ENCODE measurements at regions not wholly inside any gene's neighbourhood (a gene's known extent, or its start where the extent isn't known, plus 50 kb on each side); places are given as distances from the start of the nearest gene placed in this dataset.

- no peaks in the 10 kb centered on the region for H3K36me3 Mint-ChIP-seq (ENCODE audit: low read depth)
- no peaks in the 10 kb centered on the region for H3K4me1 Mint-ChIP-seq
- DNase-seq: no peak
- POLR2A ChIA-PET: no interaction called here
- no peak overlapping the region for H3K4me3 Mint-ChIP-seq
- CTCF ChIA-PET: no interaction called here
- no peaks in the 10 kb centered on the region for H3K9me3 Mint-ChIP-seq
- no peaks in the 10 kb centered on the region for H3K27me3 Mint-ChIP-seq
- no peak overlapping the region for H3K27ac Mint-ChIP-seq
Observed at GRCh38 chr11:92501066-92501739, 276.6 kb downstream of the FAT3 start.

GRCh38 chr11:92504004-92504403 is 279.4 kb downstream of the FAT3 start:
- no peaks in the 10 kb centered on the region for H3K27me3 Mint-ChIP-seq
- no peak overlapping the region for H3K4me3 Mint-ChIP-seq
- ChIA-PET POLR2A (no interaction called here), CTCF (interaction anchor here (0.8 kb wide), 1 partner anchor 15 kb away, joined by 3 read pairs; no protein-coding TSS in a partner anchor)
- no peaks in the 10 kb centered on the region for H3K9me3 Mint-ChIP-seq
- no peaks in the 10 kb centered on the region for H3K36me3 Mint-ChIP-seq (ENCODE audit: low read depth)
- H3K4me1 Mint-ChIP-seq: no peaks in the 10 kb centered on the region
- no peak overlapping the region for H3K27ac Mint-ChIP-seq
- no peak for DNase-seq

GRCh38 chr11:92504534-92504933 is 279.9 kb downstream of the FAT3 start:
- POLR2A ChIA-PET: no interaction called here

GRCh38 chr11:92505689-92506088 is 281.1 kb downstream of the FAT3 start:
- no peaks in the 10 kb centered on the region for H3K36me3 Mint-ChIP-seq (ENCODE audit: low read depth)
- no peak overlapping the region for H3K4me3 Mint-ChIP-seq
- H3K27ac Mint-ChIP-seq: no peak overlapping the region
- CTCF ChIA-PET: no interaction called here
- no peaks in the 10 kb centered on the region for H3K27me3 Mint-ChIP-seq
- no peak for DNase-seq
- H3K4me1 Mint-ChIP-seq: no peaks in the 10 kb centered on the region
- POLR2A ChIA-PET: no interaction called here
- no peaks in the 10 kb centered on the region for H3K9me3 Mint-ChIP-seq

More at GRCh38 chr11:92504534-92504933, 279.9 kb downstream of the FAT3 start:
- DNase-seq: no peak
- H3K36me3 Mint-ChIP-seq (ENCODE audit: low read depth): no peaks in the 10 kb centered on the region
- no peak overlapping the region for H3K27ac Mint-ChIP-seq
- no peaks in the 10 kb centered on the region for H3K4me1 Mint-ChIP-seq
- CTCF ChIA-PET: interaction anchor here (0.8 kb wide), 1 partner anchor 16 kb away, joined by 3 read pairs; no protein-coding TSS in a partner anchor
- H3K9me3 Mint-ChIP-seq: no peaks in the 10 kb centered on the region
- no peaks in the 10 kb centered on the region for H3K27me3 Mint-ChIP-seq
- H3K4me3 Mint-ChIP-seq: no peak overlapping the region

GRCh38 chr11:92506809-92507336 is 282.3 kb downstream of the FAT3 start:
- no peaks in the 10 kb centered on the region for H3K36me3 Mint-ChIP-seq (ENCODE audit: low read depth)
- DNase-seq: no peak
- no peak overlapping the region for H3K4me3 Mint-ChIP-seq
- H3K27ac Mint-ChIP-seq: no peak overlapping the region
- ChIA-PET CTCF (no interaction called here), POLR2A (no interaction called here)
- no peaks in the 10 kb centered on the region for H3K9me3 Mint-ChIP-seq
- H3K4me1 Mint-ChIP-seq: no peaks in the 10 kb centered on the region
- H3K27me3 Mint-ChIP-seq: no peaks in the 10 kb centered on the region

- H3K4me3 Mint-ChIP-seq: no peak overlapping the region
- no peaks in the 10 kb centered on the region for H3K36me3 Mint-ChIP-seq (ENCODE audit: low read depth)
- ChIA-PET CTCF (no interaction called here), POLR2A (no interaction called here)
- no peak overlapping the region for H3K27ac Mint-ChIP-seq
- H3K4me1 Mint-ChIP-seq: no peaks in the 10 kb centered on the region
- no peaks in the 10 kb centered on the region for H3K9me3 Mint-ChIP-seq
- H3K27me3 Mint-ChIP-seq: no peaks in the 10 kb centered on the region
- DNase-seq: no peak
Observed at GRCh38 chr11:92510591-92510990, 286.0 kb downstream of the FAT3 start.

- H3K27ac Mint-ChIP-seq: no peak overlapping the region
- H3K36me3 Mint-ChIP-seq (ENCODE audit: low read depth): no peaks in the 10 kb centered on the region
- no peak for DNase-seq
- no peaks in the 10 kb centered on the region for H3K27me3 Mint-ChIP-seq
- ChIA-PET POLR2A (no interaction called here), CTCF (no interaction called here)
- no peaks in the 10 kb centered on the region for H3K4me1 Mint-ChIP-seq
- no peak overlapping the region for H3K4me3 Mint-ChIP-seq
- no peaks in the 10 kb centered on the region for H3K9me3 Mint-ChIP-seq
Observed at GRCh38 chr11:92511522-92512203, 287.0 kb downstream of the FAT3 start.

- CTCF ChIA-PET: no interaction called here
- Mint-ChIP-seq H3K4me1 (no peaks in the 10 kb centered on the region), H3K27ac (no peak overlapping the region), H3K36me3 (ENCODE audit: low read depth) (no peaks in the 10 kb centered on the region), H3K4me3 (no peak overlapping the region), H3K9me3 (no peaks in the 10 kb centered on the region), H3K27me3 (no peaks in the 10 kb centered on the region)
- POLR2A ChIA-PET: no interaction called here
- DNase-seq: no peak
Observed at GRCh38 chr11:92512204-92512569, 287.6 kb downstream of the FAT3 start.

GRCh38 chr11:92523611-92524010 is 299.0 kb downstream of the FAT3 start:
- H3K4me1 Mint-ChIP-seq: no peaks in the 10 kb centered on the region
- H3K36me3 Mint-ChIP-seq (ENCODE audit: low read depth): no peaks in the 10 kb centered on the region
- H3K27ac Mint-ChIP-seq: no peak overlapping the region
- no peak overlapping the region for H3K4me3 Mint-ChIP-seq
- ChIA-PET CTCF (no interaction called here), POLR2A (no interaction called here)
- DNase-seq: no peak
- H3K9me3 Mint-ChIP-seq: no peaks in the 10 kb centered on the region
- no peaks in the 10 kb centered on the region for H3K27me3 Mint-ChIP-seq

- H3K27ac Mint-ChIP-seq: no peak overlapping the region
Observed at GRCh38 chr11:92524542-92524941, 299.9 kb downstream of the FAT3 start.

GRCh38 chr11:92527467-92527866 is 302.8 kb downstream of the FAT3 start:
- ChIA-PET CTCF (no interaction called here), POLR2A (no interaction called here)
- DNase-seq: no peak
- Mint-ChIP-seq H3K36me3 (ENCODE audit: low read depth) (no peaks in the 10 kb centered on the region), H3K27me3 (no peaks in the 10 kb centered on the region), H3K4me3 (no peak overlapping the region), H3K9me3 (no peaks in the 10 kb centered on the region), H3K4me1 (no peaks in the 10 kb centered on the region), H3K27ac (no peak overlapping the region)

More at GRCh38 chr11:92524542-92524941, 299.9 kb downstream of the FAT3 start:
- Mint-ChIP-seq H3K4me3 (no peak overlapping the region), H3K36me3 (ENCODE audit: low read depth) (no peaks in the 10 kb centered on the region), H3K4me1 (no peaks in the 10 kb centered on the region), H3K27me3 (no peaks in the 10 kb centered on the region), H3K9me3 (no peaks in the 10 kb centered on the region)
- no peak for DNase-seq
- ChIA-PET CTCF (no interaction called here), POLR2A (no interaction called here)

- no peaks in the 10 kb centered on the region for H3K36me3 Mint-ChIP-seq (ENCODE audit: low read depth)
- H3K4me3 Mint-ChIP-seq: no peak overlapping the region
- H3K27ac Mint-ChIP-seq: no peak overlapping the region
- POLR2A ChIA-PET: no interaction called here
- no peaks in the 10 kb centered on the region for H3K9me3 Mint-ChIP-seq
- DNase-seq: no peak
- H3K4me1 Mint-ChIP-seq: no peaks in the 10 kb centered on the region
- no peaks in the 10 kb centered on the region for H3K27me3 Mint-ChIP-seq
- CTCF ChIA-PET: no interaction called here
Observed at GRCh38 chr11:92528001-92528400, 303.4 kb downstream of the FAT3 start.

- no peaks in the 10 kb centered on the region for H3K36me3 Mint-ChIP-seq (ENCODE audit: low read depth)
- H3K4me3 Mint-ChIP-seq: no peak overlapping the region
- no peaks in the 10 kb centered on the region for H3K4me1 Mint-ChIP-seq
- peaks cover 3% of the 10 kb centered on the region for H3K9me3 Mint-ChIP-seq
- no peak for DNase-seq
- ChIA-PET CTCF (no interaction called here), POLR2A (no interaction called here)
- H3K27me3 Mint-ChIP-seq: no peaks in the 10 kb centered on the region
- no peak overlapping the region for H3K27ac Mint-ChIP-seq
Observed at GRCh38 chr11:92531065-92531739, 306.6 kb downstream of the FAT3 start.
